ENCODE measurements at regions not wholly inside any gene's neighbourhood (a gene's known extent, or its start where the extent isn't known, plus 50 kb on each side); places are given as distances from the start of the nearest gene placed in this dataset.

DNA sequence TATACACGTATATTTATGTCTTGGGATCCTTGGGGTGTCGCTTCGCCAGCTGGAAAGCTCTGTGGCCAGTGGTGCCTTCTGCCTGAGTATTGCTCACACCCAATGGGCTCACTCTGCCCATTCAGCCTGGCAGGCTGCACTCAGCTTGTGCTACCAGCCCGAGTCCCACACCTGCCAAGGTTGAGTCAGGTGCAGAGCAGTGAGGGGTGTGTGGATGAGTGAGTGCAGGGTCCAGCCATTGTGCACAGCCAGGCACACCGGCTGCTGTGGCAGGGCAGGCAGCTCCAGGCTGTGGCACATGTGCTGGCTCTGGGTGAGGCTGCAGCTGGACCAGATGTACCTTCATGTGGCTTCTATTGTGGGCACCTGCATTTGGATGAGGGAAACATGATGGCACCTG, 496.9 kb upstream of the LINC00305 start:
- no peak for DNase-seq (ENCODE audit: low read depth, low spot score)

GRCh38 chr18:64639536-64639935, 490.6 kb upstream of the LINC00305 start:
- DNase-seq (ENCODE audit: low read depth, low spot score) = no peak

GRCh38 chr18:64620971-64621560, 472.2 kb upstream of the LINC00305 start:
- DNase-seq (ENCODE audit: low read depth, low spot score) = no peak

DNA sequence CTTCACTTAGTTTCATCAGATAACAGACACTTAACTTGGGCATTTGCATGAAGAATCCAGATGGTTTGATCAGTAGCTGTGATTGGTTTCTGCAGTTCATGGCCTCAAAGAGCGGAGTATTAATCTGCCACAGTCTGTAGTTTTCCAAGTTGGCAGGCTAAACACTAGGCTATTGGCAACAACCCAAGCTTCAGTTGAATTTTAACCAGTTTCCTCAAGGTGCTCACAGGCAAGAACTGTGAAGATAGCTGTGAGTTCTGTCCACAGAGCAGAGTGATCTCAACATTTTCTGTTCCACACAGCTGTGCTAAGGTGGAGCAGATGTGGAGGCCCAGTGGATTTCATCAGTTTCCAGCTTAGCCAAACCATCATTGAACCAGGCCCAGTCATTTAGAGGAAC, 469.5 kb upstream of the LINC00305 start:
- DNase-seq (ENCODE audit: low read depth, low spot score) = no peak

- DNase-seq (ENCODE audit: low read depth, low spot score) = no peak
Measured at GRCh38 chr18:64615021-64615420, 466.1 kb upstream of the LINC00305 start.

DNA sequence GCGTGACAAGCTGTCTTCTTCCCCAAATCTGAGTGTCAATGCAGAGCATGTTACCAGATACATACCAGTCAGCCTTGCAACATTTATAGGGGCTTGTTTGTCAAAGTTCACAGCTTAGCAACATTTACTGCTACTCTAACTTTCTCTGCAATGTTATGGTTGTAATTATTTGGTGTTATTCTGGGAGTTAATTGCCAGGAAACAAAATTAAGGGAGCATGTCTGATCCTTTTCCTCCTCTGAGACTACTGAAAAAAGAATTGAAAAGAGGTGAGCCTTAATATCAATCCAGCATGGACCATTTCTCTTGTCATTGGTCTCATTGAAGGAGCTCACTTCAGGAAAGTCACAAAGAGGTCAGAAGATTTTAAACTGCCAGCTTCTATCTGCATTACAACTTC, 465.6 kb upstream of the LINC00305 start:
- no peak for DNase-seq (ENCODE audit: low read depth, low spot score)

DNA sequence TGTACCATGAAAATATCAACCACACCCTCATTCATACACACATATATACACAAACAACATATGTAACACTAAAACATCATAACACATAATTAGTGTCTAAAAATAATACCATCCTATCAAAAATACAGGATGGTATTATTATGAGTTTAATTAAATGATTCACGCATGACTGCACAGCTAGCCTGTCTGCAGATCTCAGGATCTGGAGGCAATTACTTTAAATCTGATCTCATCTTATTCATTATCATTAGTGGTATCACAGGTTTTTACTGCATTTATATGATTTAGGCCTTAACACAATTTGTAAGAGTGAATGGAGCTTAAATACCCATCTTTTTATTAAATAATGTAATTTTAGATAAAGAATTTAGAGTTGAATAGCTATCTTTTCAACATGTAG, 443.4 kb upstream of the LINC00305 start:
- no peak for DNase-seq (ENCODE audit: low read depth, low spot score)

- DNase-seq (ENCODE audit: low read depth, low spot score) = no peak
Measured at GRCh38 chr18:64589000-64589399, 440.1 kb upstream of the LINC00305 start.

DNA sequence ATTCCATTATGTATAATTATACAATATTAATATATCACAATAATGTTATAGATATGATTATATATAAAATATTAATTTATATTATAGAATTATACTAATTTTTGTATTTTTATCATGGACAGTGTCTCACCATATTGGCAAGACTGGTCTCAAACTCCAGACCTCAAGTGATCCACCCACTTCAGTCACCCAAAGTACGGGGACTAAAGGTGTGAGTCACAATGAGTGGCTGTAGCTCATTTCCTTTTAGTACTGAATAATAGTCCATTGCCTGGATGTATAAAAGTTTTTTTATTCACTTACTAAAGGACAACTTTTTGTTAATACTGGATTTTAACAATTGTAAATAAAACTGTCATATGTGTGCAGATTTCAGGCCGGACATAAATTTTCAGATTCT, 417.6 kb upstream of the LINC00305 start:
- DNase-seq (ENCODE audit: low read depth, low spot score) = no peak

- DNase-seq (ENCODE audit: low read depth, low spot score) = no peak
Measured at GRCh38 chr18:64562651-64563050, 413.8 kb upstream of the LINC00305 start.

- no peak for DNase-seq (ENCODE audit: low read depth, low spot score)
Measured at GRCh38 chr18:64546451-64546850, 397.6 kb upstream of the LINC00305 start.

DNA sequence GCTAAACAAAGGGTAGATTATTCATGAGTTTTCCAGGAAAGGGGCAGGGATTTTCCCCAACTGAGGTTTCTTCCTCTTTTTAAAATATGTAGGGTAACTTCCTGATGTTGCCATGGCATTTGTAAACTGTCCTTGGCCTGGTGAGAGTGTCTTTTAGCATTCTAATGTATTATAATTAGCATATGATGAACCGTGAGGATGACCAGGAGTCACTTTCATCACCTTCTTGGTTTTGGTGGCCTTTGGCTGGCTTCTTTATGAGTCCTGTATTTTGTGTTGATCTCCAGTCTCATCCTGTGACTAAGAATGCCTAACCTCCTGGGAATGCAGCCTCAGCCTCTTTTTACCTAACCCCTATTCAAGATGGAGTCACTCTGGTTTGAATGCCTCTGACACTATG, 391.0 kb upstream of the LINC00305 start:
- DNase-seq (ENCODE audit: low read depth, low spot score) = no peak

DNA sequence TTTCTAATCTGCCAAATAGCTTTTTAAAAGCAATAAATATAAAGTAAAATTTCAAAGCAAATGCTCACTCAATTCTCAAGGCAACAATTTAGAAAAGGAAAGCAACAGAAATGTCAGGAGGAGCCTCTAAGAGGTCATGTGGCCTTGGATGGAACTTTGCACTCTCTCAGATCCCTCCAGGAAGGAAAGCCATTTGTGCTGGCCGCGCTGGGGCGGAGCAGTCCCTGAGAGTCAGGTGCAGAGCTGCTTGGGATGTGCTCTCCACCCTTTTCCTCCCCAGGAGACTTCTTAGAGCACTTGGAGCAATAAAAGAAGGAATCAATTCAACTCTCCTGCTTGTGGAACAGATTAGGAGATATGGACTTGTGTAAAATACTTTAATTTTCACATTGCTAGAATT, 379.8 kb upstream of the LINC00305 start:
- DNase-seq (ENCODE audit: low read depth, low spot score) = no peak

GRCh38 chr18:64519201-64519600, 370.3 kb upstream of the LINC00305 start:
- DNase-seq (ENCODE audit: low read depth, low spot score) = no peak

DNA sequence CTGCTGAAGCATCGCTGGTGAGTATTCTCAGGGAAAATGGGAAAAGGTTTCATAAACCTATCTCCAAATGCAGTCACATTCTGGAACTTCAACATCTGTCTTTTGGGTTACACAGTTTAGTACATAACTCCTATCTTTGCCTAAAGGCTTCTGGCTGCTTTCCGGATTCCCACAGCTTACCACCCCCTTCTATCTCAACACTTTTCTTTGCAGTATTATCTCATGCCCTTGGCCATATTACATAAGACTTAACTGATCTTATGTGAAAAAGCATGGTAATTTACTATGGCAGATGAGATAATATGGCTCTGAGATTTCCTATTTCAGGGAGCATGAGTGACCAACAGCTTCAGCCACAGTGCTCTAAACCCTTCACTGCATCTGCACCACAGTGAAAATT, 369.3 kb upstream of the LINC00305 start:
- no peak for DNase-seq (ENCODE audit: low read depth, low spot score)

- no peak for DNase-seq (ENCODE audit: low read depth, low spot score)
Measured at GRCh38 chr18:64513401-64513800, 364.5 kb upstream of the LINC00305 start.

DNA sequence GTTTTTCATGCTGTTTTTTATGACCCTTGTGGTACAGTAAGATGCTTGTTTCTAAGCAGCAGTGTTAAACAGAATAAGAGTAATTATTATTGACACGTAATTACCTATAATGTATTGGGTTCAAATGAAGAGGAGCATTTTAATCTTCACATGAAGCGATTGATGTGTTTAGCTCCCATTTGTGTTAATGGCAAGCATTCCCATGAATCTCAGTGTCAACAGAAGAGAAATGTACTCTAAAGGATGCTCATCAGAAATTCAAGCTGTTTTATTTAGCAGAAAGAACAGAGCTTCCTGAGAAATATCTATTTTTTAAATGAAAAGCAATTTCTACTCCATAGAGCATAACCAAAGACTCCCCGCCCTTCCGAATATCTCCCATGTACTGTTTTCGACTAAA, 341.3 kb upstream of the LINC00305 start:
- no peak for DNase-seq (ENCODE audit: low read depth, low spot score)

GRCh38 chr18:64488698-64489097, 339.8 kb upstream of the LINC00305 start:
- no peak for DNase-seq (ENCODE audit: low read depth, low spot score)

GRCh38 chr18:64474773-64475172, 325.9 kb upstream of the LINC00305 start:
- no peak for DNase-seq (ENCODE audit: low read depth, low spot score)

DNA sequence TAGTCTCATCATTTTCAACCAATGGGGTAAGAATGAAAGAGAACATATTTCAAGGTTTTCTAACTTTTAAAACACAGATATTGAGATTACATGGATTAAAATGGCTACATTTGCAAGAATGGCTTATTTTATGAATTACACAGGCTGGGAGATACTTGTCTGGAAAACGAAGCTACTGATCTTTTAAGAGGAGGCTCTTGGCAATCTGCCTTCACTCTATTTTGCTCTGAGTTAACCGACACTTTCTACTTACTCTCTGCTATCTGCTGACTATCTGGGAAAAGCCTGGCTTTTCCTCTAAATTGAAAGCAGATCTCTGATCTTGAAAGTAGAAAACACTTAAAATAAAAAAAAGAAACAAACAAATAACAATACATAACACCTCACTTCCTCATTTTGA, 325.4 kb upstream of the LINC00305 start:
- DNase-seq (ENCODE audit: low read depth, low spot score) = no peak

- no peak for DNase-seq (ENCODE audit: low read depth, low spot score)
Measured at GRCh38 chr18:64449434-64449833, 300.5 kb upstream of the LINC00305 start.

DNA sequence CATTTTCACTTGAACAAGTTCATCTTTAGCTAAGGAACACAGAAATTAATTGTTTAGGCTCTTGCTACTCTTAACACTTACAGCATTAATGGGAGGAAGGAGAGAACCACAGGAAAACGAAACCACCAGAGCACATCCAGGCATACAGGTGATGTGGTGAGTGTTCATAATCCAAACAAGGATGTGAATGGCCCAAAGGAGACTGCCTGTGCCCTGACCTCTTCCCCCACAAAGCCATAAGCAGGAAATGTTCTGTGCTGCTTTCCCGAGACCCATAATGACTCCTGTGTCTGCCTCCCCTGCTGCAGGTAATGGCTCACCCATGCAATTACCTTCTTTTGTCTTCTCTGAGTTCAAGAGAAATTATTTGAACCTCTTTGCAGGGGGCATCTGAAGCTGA, 295.9 kb upstream of the LINC00305 start:
- DNase-seq (ENCODE audit: low read depth, low spot score) = no peak

DNA sequence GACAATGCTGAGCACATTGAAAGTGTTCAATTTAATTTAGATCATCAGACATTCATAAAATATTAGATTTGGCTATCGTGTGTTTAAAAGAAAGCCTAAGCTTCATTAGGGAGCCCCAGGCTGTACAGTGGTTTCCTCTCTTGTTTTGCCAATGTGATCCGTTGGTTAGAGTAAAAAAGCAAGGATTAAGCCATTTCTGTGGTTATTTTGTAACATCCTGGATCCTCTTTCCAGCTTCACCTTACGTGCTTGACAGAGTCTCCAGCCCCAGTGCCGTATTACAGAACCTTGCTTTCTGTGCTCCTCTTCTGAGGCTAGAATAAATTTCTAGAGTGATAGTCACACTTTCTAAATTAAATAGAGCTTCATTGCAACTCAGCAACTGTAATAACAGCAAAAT, 289.3 kb upstream of the LINC00305 start:
- no peak for DNase-seq (ENCODE audit: low read depth, low spot score)

DNA sequence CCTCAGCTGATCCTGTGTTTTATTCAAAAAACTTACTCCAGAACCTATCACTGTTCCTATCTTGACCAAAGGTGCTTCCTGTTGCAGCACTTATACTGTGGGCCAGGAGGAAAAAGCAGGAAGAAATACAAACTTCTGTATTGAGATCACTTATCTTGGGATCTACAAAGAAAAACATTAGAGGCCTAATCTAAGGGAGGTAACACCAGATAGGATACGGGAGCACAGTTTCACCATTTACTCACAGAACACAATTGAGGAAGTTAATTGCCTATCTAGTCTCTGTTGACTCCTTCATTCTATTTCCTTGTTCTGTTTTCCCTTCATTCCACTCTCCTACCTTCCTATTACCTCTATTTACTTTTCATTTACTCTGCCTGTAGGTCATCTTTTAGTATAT, 287.2 kb upstream of the LINC00305 start:
- no peak for DNase-seq (ENCODE audit: low read depth, low spot score)
